Thyroid gland (tissue), 4 donors: ENCODE measurements at regions not wholly inside any gene's neighbourhood (a gene's known extent, or its start where the extent isn't known, plus 50 kb on each side); places are given as distances from the start of the nearest gene placed in this dataset.

Experiments
- DNase-seq, 2 donors: peaks; one replicate each; pipeline ENCODE4 v3.0.0-alpha.2; 2019
- H3K27ac ChIP-seq, 3 donors: fragments of 200-600 bp; sonication (generic); 1 replicate in 2 of 3; 2 replicates in 1 of 3; pipeline ENCODE4 v1.5.1; 2016 to 2019; ENCODE audit warnings: mild to moderate bottlenecking in 1 of 3, moderate library complexity in 1 of 3
- H3K27me3 ChIP-seq: fragments of 200-600 bp; sonication (generic); one replicate; pipeline ENCODE4 v1.5.1; 2019
- H3K36me3 ChIP-seq, 2 donors: fragments of 200-600 bp; sonication (generic); one replicate each; pipeline ENCODE4 v1.5.1; 2016 to 2019
- H3K4me1 ChIP-seq, 2 donors: fragments of 200-600 bp; sonication (generic); one replicate each; pipeline ENCODE4 v1.5.1; 2017 to 2019
- H3K4me3 ChIP-seq, 3 donors: fragments of 200-600 bp; sonication (generic); replicated peaks in 1 of 3; 1 replicate in 2 of 3; 2 replicates in 1 of 3; pipeline ENCODE4 v1.5.1; 2016; ENCODE audit warnings: mild to moderate bottlenecking in 1 of 3
- H3K9me3 ChIP-seq: fragments of 200-600 bp; sonication (generic); one replicate; pipeline ENCODE4 v1.5.1; 2017
- CTCF ChIP-seq, 6 experiments: fragments of 200-600 bp in 3 of 6; fragments of 450-650 bp in 3 of 6; sonication (generic) in 3 of 6; IDR thresholded peaks; one replicate each; pipeline ENCODE4 v1.5.1; 2016 to 2019; ENCODE audit warnings: antibody characterized with exemption in 6 of 6, mild to moderate bottlenecking in 2 of 6, inconsistent platforms in 1 of 6, moderate library complexity in 1 of 6
- POLR2A ChIP-seq, 2 donors: fragments of 450-650 bp; IDR thresholded peaks; one replicate each; pipeline ENCODE4 v1.6.1; 2017; ENCODE audit warnings: antibody characterized with exemption in 2 of 2, mild to moderate bottlenecking in 2 of 2, moderate library complexity in 1 of 2
- WGBS, 2 donors: methylation state at CpG; one replicate each; pipeline ENCODE4 v1.1.5; 2017; 5-methylcytosine and 5-hydroxymethylcytosine counted together
- intact Hi-C: fragments of 100-400 bp; cut with DNase I; formaldehyde crosslinking; loops from one replicate; pipeline ENCODE4 v1.15.1; 2023

GRCh38 chr11:91800208-91800914, 424.3 kb upstream of the FAT3 start:
- intact Hi-C loops = no loop called here

GRCh38 chr11:91798240-91798639, 426.4 kb upstream of the FAT3 start:
- WGBS, 2 donors = 93 to 94% methylated on average over 5 to 7 of the region's 7 CpGs
- Histone ChIP-seq H3K9me3 (no peaks in the 10 kb centered on the region), H3K4me1 (no peaks in the 10 kb centered on the region), H3K27ac (no peak overlapping the region), H3K27me3 (no peaks in the 10 kb centered on the region), H3K4me3 (no peak overlapping the region), H3K36me3 (no peaks in the 10 kb centered on the region)
- no peak for DNase-seq
- intact Hi-C loops = no loop called here
- TF ChIP-seq CTCF (IDR thresholded peaks at IDR 0.05) (no peak), POLR2A (IDR thresholded peaks at IDR 0.05) (no peak)

More at GRCh38 chr11:91800208-91800914, 424.3 kb upstream of the FAT3 start:
- WGBS, 2 donors = 79 to 97% methylated on average over 4 to 5 of the region's 9 CpGs
- no peak for TF ChIP-seq CTCF (IDR thresholded peaks at IDR 0.05)
- TF ChIP-seq POLR2A (IDR thresholded peaks at IDR 0.05) = no peak
- Histone ChIP-seq H3K27me3 (no peaks in the 10 kb centered on the region), H3K4me3 (no peak overlapping the region), H3K4me1 (no peaks in the 10 kb centered on the region), H3K9me3 (no peaks in the 10 kb centered on the region), H3K27ac (no peak overlapping the region), H3K36me3 (no peaks in the 10 kb centered on the region)
- no peak for DNase-seq

- Histone ChIP-seq H3K9me3 (no peaks in the 10 kb centered on the region), H3K4me3 (no peak overlapping the region), H3K36me3 (no peaks in the 10 kb centered on the region), H3K27me3 (no peaks in the 10 kb centered on the region), H3K27ac (no peak overlapping the region), H3K4me1 (no peaks in the 10 kb centered on the region)
- TF ChIP-seq CTCF (IDR thresholded peaks at IDR 0.05) (no peak), POLR2A (IDR thresholded peaks at IDR 0.05) (no peak)
- intact Hi-C loops = no loop called here
- no peak for DNase-seq
Observed at GRCh38 chr11:91796999-91797398, 427.6 kb upstream of the FAT3 start.

GRCh38 chr11:91795139-91795887, 429.3 kb upstream of the FAT3 start:
- Histone ChIP-seq H3K27ac (no peak overlapping the region), H3K9me3 (no peaks in the 10 kb centered on the region), H3K4me3 (no peak overlapping the region), H3K36me3 (no peaks in the 10 kb centered on the region), H3K27me3 (no peaks in the 10 kb centered on the region), H3K4me1 (no peaks in the 10 kb centered on the region)
- intact Hi-C loops = no loop called here
- no peak for TF ChIP-seq POLR2A (IDR thresholded peaks at IDR 0.05)
- no peak for TF ChIP-seq CTCF (IDR thresholded peaks at IDR 0.05)
- WGBS, 2 donors = 78 to 81% methylated on average over 2 of the region's 2 CpGs
- no peak for DNase-seq

GRCh38 chr11:91794146-91794545, 430.5 kb upstream of the FAT3 start:
- H3K4me3 ChIP-seq = no peak overlapping the region
- WGBS, 2 donors = 82 to 84% methylated on average over 3 of the region's 3 CpGs
- no peak for DNase-seq
- no peaks in the 10 kb centered on the region for H3K27me3 ChIP-seq
- intact Hi-C loops = no loop called here
- TF ChIP-seq CTCF (IDR thresholded peaks at IDR 0.05) = no peak
- no peak for TF ChIP-seq POLR2A (IDR thresholded peaks at IDR 0.05)
- H3K27ac ChIP-seq = no peak overlapping the region
- no peaks in the 10 kb centered on the region for H3K9me3 ChIP-seq
- H3K36me3 ChIP-seq = no peaks in the 10 kb centered on the region
- no peaks in the 10 kb centered on the region for H3K4me1 ChIP-seq
